HTR-8/SVneo (cell line): ENCODE measurements at regions not wholly inside any gene's neighbourhood (a gene's known extent, or its start where the extent isn't known, plus 50 kb on each side); places are given as distances from the start of the nearest gene placed in this dataset.
"Not testable (repeated sequence)": the region's sequence is repeated elsewhere in the genome, so short reads cannot be mapped to it uniquely, and the experiment has no call there.

ENCODE experiments used
- DNase-seq: peaks from one replicate; pipeline ENCODE4 v3.0.0; 2011; ENCODE audit warnings: low spot score, mixed read lengths; ENCODE audit not compliant: insufficient read length
- FAIRE-seq: peaks from 2 replicates; lab custom pipeline; 2011; peaks lifted over from hg19 to GRCh38; lab: Jason Lieb, UNC

DNA sequence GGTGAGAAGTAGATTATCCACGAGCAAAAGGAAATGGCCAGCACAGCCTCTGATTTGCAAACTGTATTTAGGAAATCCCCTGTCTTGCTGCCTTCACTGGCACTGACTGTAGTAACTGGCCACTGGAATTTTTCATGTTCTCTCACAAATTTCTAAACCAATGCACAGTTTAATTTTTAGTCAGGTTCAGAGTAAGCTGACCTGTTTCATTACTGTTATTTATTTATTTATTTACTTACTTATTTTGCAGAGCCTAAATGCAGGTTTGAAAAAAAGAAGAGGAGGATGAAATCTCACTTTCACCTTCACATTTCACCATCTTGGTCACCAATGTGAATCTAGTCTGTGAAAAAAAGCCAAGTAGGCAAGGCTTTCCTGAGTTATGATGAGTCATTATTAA, 291.0 kb downstream of the PLOD2 start:
- FAIRE-seq (no peak), DNase-seq (no peak)

DNA sequence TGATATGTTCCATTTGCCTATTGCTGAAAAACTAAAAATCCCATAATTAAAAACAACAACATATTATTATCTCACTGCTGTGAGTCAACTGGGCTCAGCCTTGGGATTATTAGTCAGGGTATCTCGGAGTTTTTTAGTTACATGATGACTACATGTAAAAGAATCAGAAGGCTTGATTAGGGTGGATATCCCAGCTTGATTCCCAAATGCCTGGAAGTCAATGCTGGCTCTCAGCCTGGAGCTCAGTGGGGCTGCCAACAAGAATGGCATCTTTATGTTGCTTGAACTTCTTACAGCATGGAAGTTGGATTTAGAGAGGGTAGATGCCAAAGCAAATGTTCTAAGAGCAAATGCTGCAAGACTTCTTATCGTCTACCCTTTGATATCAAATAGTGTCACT, 278.5 kb downstream of the PLOD2 start:
- FAIRE-seq (no peak), DNase-seq (no peak)

DNA sequence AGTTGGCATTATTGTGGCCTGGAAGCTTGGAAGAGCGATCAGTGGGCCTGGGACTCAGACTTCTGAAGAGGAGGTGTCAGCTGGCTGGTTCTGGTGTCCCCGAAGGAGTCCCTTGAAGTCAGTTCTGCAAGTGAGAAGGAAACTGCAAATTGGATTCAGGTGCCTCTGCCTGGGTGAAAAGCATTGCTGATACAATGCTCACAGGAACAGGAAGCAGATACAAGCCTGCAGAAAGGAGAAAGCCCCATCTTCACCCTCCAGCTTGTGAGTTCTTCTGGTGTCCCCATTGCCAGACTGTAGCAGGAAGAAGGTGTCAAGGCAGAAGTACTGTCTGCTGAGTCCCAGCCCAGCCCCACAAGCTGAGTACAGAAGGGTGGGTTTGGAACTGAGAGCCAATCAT, 271.3 kb downstream of the PLOD2 start:
- no peak for DNase-seq
- FAIRE-seq, result no peak

DNA sequence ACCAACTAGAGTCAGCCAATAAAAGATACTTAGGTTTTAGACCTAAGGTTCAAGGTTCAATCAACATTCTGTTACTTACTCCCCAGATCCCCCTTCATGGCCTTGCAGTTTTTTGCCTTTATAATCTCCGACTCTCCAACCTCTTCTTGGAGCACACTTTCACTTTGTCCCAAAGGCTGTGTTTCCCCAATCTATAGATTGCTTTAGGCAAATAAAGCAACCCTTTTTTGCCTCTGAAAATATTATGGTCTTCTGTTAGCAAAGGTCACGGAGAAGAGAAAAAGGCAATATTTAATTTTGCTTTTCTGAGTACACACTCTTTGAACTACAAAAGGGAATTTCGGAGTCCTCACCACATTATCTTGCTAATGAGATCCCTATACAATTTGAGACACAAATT, 268.1 kb downstream of the PLOD2 start:
- FAIRE-seq (no peak), DNase-seq (no peak)

DNA sequence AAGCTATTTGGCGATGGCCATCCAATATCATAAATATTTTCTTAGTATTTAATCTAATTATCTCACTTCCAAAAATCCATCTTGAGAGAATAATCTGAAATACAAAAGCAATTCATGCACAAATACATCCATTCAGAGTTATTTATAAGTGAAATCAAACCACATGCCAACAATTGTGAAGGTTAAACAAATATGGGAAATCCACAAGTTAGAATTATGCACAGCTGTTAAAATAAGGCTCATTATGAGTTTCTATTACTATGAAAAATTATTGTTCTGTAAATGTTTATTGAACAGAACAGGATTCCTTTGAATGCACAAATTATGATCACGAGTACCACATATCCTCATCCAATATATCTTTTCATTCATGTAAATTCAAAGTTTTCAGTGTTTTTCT, 267.7 kb downstream of the PLOD2 start:
- DNase-seq, result no peak
- no peak for FAIRE-seq

DNA sequence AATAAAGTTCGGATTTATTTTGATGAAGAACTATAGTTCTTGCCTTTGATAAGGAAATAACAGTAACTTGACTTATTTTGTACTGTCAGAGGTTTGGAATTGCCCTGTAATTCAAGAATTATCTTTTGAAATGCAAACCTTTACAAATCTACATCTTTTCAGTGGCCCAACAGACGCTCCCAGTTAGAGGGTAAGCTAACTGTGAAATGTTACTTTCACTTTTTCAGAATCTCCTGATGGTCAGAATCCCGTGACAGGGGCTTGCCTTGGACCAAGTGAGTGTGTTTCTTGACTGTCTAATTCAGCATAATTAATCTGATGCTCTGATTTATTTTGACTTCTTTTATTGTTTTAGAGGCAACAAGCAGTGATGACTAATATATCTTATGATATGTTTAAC, 262.5 kb downstream of the PLOD2 start:
- no peak for DNase-seq
- FAIRE-seq, result no peak

DNA sequence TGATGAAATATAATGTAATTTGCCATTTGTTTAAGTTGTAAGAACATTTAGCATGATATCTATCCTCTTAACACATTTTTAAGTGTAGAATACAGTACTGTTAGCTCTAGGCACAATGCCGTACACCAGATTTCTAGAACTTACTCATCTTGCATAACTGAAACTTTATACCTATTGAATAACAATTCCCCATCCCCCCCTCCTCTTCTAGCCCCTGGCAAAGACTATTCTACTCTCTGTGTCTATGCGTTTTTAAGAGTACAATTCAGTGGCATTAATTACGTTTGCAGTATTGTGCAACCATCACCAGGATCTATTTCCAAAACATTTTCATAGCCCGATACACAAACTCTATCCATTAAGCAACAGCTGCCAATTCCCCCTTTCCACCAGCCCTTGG, 261.7 kb downstream of the PLOD2 start:
- FAIRE-seq, result no peak
- no peak for DNase-seq

DNA sequence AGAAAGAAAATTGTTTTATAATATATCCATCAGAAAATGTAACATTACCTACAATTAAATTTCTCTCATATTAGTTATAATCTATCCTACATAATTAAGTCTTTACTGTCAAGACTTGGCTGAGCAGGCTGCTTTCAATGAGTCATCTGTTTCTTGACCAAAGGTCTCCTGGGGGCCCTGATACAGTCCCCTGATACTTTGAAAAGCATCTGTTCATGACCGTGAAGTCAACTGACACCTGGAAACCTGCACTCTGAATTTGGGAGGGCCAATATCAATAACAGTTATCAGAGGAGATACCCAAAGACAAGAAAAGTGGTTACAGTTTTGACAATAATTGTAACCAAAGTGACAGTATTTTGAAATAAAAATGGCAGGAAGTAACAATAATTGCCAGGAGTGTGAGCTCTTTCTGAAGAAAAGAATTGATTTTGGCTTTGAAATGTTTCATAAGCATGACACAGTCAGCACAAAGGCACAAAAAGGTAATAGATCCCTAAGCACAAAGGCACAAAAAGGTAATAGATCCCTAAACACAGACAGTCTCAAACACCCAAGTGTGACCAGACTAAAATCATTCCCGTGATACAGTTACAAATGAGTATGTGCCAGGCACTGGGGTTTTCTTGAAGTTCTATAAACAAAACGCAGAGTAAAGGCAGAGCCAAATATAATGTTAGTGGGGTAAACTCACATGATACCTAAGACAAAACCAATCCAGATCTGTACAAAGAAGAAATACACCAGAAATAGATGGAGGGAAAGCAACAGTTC, 260.7 kb downstream of the PLOD2 start:
- FAIRE-seq (no peak), DNase-seq (no peak)

DNA sequence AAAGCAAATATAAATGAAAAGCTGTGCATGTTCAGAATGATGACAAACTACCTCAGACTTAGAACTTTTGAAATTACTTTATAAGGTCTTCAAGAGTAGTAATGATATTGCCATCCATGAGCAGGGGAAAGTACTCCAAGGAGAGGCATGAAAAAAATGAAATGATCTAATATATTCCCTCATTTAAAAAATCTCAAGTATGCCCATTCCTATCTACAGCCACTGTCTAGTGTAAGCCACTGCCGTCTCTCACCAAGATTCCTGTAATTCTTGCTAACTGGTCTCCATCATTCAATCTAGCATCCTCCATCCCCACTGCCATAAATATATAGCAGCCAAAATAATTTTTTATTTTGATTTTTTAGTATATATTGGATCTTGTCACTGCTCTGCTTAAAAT, 258.8 kb downstream of the PLOD2 start:
- FAIRE-seq, result no peak

DNA sequence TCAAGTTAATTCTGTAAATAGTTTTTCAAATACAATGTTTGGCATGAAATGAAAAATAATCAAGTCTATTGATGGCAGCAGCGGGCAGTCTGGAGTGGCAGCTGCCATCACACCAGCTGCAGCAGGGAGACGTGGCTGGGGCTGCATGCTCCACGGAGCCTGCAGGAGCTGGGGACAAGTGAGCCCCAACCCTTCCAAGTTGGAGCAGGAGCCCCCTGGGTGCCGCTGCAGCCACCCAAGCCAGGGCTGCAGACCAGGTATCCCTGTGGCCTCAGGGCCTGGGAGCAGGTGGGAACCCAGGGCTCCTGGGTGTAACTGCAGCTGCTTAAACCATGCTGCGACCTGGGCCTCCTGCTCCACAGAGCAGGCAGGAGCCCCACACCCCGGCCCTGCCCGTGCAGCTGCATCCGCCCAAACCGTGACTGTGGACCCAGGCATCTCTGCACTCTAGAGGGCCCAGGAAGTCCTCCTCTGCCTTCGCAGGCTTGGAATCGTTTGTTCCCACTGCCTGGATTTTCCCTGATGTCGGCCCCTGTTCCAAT, 257.4 kb downstream of the PLOD2 start:
- FAIRE-seq, result no peak
- DNase-seq, result no peak

More for the DNA sequence above, 258.8 kb downstream of the PLOD2 start:
- DNase-seq, result no peak

DNA sequence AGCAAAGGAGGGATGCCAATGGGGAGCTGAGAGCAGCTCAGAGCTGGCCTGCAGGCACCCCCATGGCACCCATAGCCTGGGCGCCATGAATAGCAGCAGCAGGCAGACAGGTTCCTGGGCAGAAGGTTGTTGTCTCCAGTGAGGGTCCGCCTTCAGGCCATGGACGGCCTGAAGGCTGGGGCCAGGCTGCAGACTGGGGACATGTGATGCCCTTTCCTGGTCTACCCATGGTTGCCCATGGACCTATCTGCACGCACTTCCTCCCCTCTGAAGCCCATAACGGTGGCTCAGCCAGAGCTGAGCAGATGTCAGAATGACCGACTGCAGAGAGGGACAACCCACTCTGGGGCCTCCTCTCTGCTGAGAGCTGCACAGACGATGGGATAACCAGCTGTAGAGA, 256.8 kb downstream of the PLOD2 start:
- FAIRE-seq (no peak), DNase-seq (no peak)

DNA sequence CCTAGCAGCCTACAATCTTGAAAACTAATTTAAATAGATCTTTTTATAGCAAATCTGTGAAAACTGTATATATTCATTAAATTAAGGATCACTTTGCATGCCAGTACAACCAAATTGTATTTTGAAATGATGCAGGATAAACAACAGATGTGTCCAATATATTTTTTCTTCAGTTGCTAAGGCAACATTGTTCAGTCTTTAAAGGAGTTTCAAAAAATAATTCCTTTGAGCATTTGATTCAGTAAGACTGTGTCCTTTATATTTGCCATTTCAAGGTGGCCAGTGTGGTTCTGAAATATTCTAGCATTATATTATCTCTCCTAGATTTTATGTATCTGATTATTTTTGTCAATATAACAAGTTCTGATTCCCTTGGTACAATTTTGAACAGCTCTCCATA, 254.7 kb downstream of the PLOD2 start:
- FAIRE-seq (no peak), DNase-seq (no peak)

DNA sequence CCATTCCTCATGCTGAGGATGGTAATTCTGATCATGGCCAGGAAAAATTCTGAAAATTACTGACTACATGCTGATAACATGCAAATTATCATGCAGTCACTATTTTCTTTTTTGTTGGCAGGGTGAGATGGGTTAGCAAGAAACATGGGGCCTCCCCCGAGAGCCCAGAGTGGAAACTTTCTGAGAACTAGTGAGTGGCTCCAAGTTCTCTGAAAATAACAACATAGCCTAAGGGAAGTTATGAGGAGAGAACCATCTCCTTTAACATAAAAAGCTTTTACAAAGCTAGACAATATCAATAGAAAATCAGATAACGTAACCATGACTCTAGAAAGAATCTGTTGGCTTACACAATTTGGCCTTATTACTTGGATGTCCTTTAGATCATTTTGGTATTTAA, 254.2 kb downstream of the PLOD2 start:
- FAIRE-seq (no peak), DNase-seq (no peak)

DNA sequence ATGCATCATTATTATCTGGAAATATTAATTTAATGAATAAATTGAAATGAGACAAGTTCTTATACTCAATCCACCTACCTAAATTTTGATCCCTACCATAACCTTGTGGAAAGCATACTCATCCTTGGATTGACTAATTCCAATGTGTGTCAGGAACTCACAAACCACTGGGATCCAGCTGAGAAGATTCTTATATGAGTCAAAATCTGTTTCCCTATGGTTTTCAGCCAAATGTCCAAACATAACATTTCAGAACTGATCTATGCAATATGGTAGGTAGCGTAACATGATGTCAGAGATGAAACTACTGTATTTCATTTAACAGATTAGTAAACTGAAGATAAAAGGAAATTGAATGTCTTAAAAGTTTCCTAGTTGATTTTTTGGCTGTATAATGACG, 250.0 kb downstream of the PLOD2 start:
- no peak for FAIRE-seq
- no peak for DNase-seq

DNA sequence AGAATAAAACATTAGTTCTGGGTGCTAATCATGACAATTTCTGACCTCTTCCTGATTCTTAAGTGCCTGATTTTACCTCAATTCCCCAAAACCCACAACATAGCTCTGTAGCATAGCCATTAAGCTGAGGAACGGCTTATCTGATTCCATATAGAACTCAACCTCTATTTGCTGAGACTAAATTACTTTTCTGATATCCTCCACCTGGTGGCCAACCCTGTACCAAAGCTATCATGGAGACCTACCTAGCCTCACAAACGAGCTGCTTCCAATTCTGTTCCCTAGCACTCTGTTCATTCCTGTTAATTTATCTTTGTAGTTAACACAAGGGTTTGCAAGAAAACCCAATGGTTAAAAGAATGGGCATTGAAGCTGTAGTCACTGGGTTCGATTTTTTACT, 245.2 kb downstream of the PLOD2 start:
- FAIRE-seq (no peak), DNase-seq (no peak)

DNA sequence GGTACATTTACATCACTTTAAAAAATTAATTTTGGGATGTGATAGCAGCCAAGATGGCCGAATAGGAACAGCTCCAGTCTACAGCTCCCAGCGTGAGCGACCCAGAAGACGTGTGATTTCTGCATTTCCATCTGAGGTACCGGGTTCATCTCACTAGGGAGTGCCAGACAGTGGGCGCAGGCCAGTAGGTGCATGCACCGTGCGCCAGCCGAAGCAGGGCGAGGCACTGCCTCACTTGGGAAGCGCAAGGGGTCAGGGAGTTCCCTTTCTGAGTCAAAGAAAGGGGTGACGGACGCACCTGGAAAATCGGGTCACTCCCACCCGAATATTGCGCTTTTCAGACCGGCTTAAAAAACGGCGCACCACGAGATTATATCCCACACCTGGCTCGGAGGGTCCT, 233.2 kb downstream of the PLOD2 start:
- DNase-seq, FAIRE-seq: not testable (repeated sequence)

DNA sequence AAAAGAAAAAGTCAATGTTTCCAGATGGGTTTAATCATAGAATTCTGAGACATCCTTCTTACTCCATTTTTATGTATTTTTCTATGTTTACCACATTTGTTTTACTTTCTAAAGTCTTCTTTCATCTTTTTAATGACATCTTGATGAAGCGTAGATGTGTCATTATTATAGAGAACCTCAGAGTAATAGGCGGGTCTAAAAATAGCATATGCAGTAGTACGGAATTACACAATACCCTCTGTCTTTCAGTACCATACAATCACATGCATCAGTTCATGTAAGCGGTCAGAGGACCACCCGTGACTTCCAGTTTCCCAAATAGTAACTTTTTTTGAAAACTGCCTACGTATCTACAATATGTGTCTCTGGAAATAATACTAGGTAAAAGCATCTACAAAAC, 224.0 kb downstream of the PLOD2 start:
- DNase-seq (no peak), FAIRE-seq (no peak)

DNA sequence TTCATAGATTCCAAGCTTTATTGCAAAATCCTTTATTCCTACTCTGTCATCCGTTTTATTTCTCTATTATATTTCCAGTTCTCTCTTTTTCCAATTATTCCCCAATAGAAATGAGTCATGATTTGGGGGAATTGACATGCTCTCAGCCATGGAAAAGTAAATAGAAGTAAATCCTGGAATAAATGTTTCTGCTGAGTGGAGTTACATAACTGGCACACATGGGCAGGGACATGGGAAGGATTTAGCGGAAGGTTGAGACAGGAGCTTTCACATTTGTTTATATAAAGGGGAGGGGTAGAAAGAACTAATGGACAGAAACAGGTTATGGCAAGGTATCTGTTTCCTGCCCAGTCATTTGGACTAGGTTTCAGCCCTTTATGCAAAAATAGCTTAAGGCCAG, 221.6 kb downstream of the PLOD2 start:
- FAIRE-seq (no peak), DNase-seq (no peak)

DNA sequence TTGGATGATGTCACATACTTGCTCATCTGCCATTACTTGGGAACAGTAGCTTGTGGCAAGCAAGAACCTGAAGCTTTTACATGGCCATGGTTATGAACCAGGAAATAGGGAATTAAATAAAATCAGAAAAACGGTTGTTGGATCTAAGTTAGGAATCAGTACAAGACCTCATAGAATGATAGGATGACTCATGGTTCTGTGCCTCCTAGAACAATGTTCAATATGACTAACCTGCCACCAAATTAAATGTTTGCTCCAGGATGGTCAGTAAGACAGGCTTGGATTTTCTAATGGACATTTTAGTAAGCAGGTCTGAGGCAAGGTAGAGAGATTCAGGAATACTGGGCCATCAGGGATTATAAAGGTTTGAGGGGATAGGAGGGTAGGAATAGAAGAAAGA, 218.9 kb downstream of the PLOD2 start:
- no peak for FAIRE-seq
- no peak for DNase-seq

DNA sequence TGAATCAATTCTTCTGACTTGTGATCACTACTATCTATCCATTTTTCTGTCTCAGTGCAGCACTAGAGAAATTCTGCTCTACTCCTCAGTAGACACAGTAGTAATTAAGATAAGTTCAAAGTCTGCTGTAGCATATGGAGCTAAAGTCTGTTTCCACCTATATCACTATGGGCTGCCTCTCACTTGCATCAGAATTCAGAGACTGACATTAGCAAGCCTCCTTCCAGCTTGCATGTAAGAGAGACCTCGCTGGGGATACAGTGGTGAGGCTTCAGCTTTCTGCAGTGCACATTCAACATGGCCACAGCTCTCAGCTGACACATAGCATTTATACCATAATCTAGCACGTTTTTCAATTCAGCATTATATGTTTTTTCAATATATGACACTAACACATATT, 217.0 kb downstream of the PLOD2 start:
- DNase-seq (no peak), FAIRE-seq (no peak)

DNA sequence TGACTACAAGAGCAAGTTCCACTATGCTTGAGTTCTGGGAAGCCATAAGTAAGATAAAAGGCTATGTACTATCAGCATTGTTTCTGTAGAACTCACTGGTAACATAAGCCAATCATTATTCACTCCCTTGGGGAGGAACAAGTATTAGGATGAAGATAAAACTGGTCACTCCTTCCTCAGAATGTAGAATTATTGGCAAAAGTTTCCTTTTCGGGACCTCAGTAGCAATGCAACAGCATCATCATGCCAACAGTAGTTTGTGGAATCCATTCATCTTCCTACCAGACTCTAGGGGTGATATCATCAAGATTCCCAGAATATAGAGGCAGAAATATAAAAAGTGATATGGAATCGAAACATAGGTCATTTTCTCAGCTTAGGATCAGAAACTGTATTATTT, 209.5 kb downstream of the PLOD2 start:
- no peak for FAIRE-seq

DNA sequence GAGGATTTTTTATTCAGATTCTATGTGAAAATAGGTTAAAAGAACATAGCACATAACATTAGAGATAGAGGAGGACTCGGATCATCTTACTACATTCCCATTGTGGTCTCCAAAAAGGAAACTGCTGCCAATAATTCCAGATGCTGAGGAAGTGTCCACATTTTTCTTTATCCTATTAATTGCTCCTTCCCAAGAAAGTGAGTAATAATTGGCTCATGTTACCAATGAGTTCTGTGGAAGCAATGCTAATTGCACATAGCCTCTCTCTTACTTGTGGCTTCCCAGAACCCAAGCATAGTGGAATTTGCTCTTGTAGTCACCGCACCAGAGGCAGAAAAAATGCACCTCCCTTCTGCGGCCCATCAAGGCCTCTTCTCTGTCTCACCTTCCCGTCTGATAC, 208.4 kb downstream of the PLOD2 start:
- DNase-seq (no peak), FAIRE-seq (no peak)

More for the DNA sequence above, 209.5 kb downstream of the PLOD2 start:
- no peak for DNase-seq
